Natural killer cell (primary cell): ENCODE measurements at regions not wholly inside any gene's neighbourhood (a gene's known extent, or its start where the extent isn't known, plus 50 kb on each side); places are given as distances from the start of the nearest gene placed in this dataset.

Source experiments
- ATAC-seq, 3 donors: fragments of 150-1000 bp in 2 of 3; fragments of 200-7000 bp in 1 of 3; cut with Tn5 transposase; 1 replicate in 1 of 3; 2 replicates in 2 of 3; pipeline ENCODE4 v1.10.0; 2021; ENCODE audit warnings: mild to moderate bottlenecking in 2 of 3, moderate library complexity in 2 of 3
- DNase-seq, 2 donors: peaks; one replicate each; pipeline versions ENCODE4 v3.0.0 to v3.0.0-alpha.2; 2013 to 2021; ENCODE audit warnings: mixed read lengths in 1 of 2
- H3K27ac ChIP-seq: one replicate; pipeline ENCODE4 v1.5.1; 2013; ENCODE audit warnings: mild to moderate bottlenecking, low read length
- H3K27me3 ChIP-seq: one replicate; pipeline ENCODE4 v1.6.1; 2013; ENCODE audit warnings: low read length; ENCODE audit not compliant: control insufficient read depth, insufficient read depth
- H3K36me3 ChIP-seq: one replicate; pipeline ENCODE4 v1.6.1; 2013; ENCODE audit warnings: low read length; ENCODE audit not compliant: control insufficient read depth, insufficient read depth
- H3K4me1 ChIP-seq: one replicate; pipeline ENCODE4 v1.6.1; 2013; ENCODE audit warnings: low read length; ENCODE audit not compliant: control insufficient read depth, insufficient read depth
- H3K4me3 ChIP-seq: one replicate; pipeline ENCODE4 v1.5.1; 2013; ENCODE audit warnings: low read length
- H3K9me3 ChIP-seq: one replicate; pipeline ENCODE4 v1.6.1; 2013; ENCODE audit warnings: low read length; ENCODE audit not compliant: control insufficient read depth, insufficient read depth
- H3K27ac Mint-ChIP-seq, 2 donors: one replicate each; pipeline ENCODE4 v1.8.0; 2022; ENCODE audit warnings: mild to moderate bottlenecking in 2 of 2, mixed read lengths in 2 of 2, moderate library complexity in 1 of 2
- H3K27me3 Mint-ChIP-seq, 2 donors: one replicate each; pipeline ENCODE4 v1.8.0; 2022; ENCODE audit warnings: low read depth in 2 of 2, mixed read lengths in 2 of 2
- H3K36me3 Mint-ChIP-seq: one replicate; pipeline ENCODE4 v1.8.0; 2022; ENCODE audit warnings: mixed read lengths
- H3K4me1 Mint-ChIP-seq, 2 donors: one replicate each; pipeline ENCODE4 v1.8.0; 2022; ENCODE audit warnings: mixed read lengths in 2 of 2
- H3K4me3 Mint-ChIP-seq: one replicate; pipeline ENCODE4 v1.8.0; 2022; ENCODE audit warnings: mild to moderate bottlenecking, moderate library complexity, mixed read lengths
- H3K9me3 Mint-ChIP-seq, 2 donors: one replicate each; pipeline ENCODE4 v1.8.0; 2022; ENCODE audit warnings: mixed read lengths in 2 of 2
- CTCF ChIP-seq: fragments of 200-600 bp; IDR thresholded peaks from one replicate; pipeline ENCODE4 v1.8.0; 2022; ENCODE audit warnings: antibody characterized with exemption
- WGBS: methylation state at CpG from one replicate; pipeline ENCODE4 v1.1.7; 2013; ENCODE audit warnings: missing lambda C conversion rate; ENCODE audit not compliant: insufficient coverage; 5-methylcytosine and 5-hydroxymethylcytosine counted together
- intact Hi-C: fragments of 100-400 bp; cut with micrococcal nuclease; formaldehyde crosslinking; loops from one replicate; pipeline ENCODE4 v1.14.2; 2022

DNA sequence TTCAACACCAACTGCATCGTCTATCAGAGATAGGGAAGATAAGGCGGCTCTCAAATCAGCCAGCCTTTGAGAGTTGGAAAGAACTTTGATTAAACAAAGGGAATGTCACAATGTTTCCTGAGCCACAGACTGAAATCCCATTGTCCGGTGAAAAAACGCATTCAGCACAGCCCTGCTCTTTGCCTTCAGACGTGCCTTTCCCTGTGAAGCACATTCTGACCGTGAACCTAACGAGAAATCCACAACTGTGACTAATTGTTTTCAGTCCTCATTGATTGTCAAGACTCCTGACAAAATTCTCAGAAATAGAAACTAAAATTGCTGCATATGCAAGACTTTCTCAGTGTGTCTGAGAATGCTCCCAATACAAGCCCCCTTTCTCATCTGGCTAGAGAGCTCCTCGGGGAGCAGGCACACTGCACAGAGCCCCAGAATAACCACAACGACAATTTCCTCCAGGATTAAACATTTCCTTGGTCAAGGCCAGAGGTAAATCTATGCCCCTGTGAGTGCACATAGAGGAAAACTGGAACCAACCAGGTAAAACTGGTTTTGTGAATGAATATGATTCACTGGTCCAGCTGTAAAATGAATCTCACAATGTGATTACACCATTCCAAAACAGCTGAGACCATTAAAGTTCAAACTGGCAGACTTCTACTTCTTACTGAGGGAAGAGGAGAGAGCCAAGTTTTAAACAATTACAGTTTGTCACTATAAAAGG, 561.9 kb upstream of the ID2 start:
- Mint-ChIP-seq H3K9me3 (no peaks in the 10 kb centered on the region), H3K36me3 (peaks cover 7% of the 10 kb centered on the region), H3K4me3 (no peak overlapping the region), H3K27me3 (no peaks in the 10 kb centered on the region), H3K4me1 (peaks cover 32 to 34% of the 10 kb centered on the region in 2 donors), H3K27ac (peak overlapping the region in 1 of 2 donors; percentile 34)
- no peak for DNase-seq
- H3K9me3 ChIP-seq = no peaks in the 10 kb centered on the region
- H3K4me1 ChIP-seq = peaks cover 3% of the 10 kb centered on the region
- no peaks in the 10 kb centered on the region for H3K36me3 ChIP-seq
- no peak overlapping the region for H3K27ac ChIP-seq
- no peak for TF ChIP-seq CTCF
- ATAC-seq = no peak
- H3K4me3 ChIP-seq = no peak overlapping the region
- H3K27me3 ChIP-seq = no peaks in the 10 kb centered on the region
- intact Hi-C loops = no loop called here
- WGBS = 73% methylated on average over 9 of the region's 9 CpGs

DNA sequence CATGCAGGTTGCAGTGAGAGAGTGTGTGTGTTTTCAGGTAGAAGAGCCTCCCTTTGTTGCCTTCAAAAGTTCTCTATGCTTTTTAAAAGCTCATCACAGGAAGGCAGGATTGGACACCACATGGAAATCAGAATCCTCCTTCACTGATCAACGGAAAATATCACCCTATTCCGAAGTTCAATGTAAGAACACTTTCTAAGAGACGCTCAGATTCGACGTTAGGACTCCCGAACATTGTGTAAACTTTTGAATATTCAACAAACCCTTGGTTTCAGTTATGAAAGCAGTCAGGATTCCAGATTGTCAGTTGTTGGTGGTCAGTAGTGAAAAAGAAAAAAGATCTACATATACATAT, 561.4 kb upstream of the ID2 start:
- Histone ChIP-seq H3K4me1 (peaks cover 3% of the 10 kb centered on the region), H3K27ac (no peak overlapping the region), H3K27me3 (no peaks in the 10 kb centered on the region), H3K9me3 (no peaks in the 10 kb centered on the region), H3K4me3 (no peak overlapping the region), H3K36me3 (no peaks in the 10 kb centered on the region)
- ATAC-seq = no peak
- DNase-seq = no peak
- WGBS = 94% methylated on average over 6 of the region's 6 CpGs
- Mint-ChIP-seq H3K4me1 (peaks cover 32% of the 10 kb centered on the region in 2 donors), H3K27ac (peak overlapping the region in 1 of 2 donors; percentile 34), H3K27me3 (no peaks in the 10 kb centered on the region), H3K9me3 (no peaks in the 10 kb centered on the region), H3K4me3 (no peak overlapping the region), H3K36me3 (peaks cover 7% of the 10 kb centered on the region)
- TF ChIP-seq CTCF = no peak
- intact Hi-C loops = no loop called here

DNA sequence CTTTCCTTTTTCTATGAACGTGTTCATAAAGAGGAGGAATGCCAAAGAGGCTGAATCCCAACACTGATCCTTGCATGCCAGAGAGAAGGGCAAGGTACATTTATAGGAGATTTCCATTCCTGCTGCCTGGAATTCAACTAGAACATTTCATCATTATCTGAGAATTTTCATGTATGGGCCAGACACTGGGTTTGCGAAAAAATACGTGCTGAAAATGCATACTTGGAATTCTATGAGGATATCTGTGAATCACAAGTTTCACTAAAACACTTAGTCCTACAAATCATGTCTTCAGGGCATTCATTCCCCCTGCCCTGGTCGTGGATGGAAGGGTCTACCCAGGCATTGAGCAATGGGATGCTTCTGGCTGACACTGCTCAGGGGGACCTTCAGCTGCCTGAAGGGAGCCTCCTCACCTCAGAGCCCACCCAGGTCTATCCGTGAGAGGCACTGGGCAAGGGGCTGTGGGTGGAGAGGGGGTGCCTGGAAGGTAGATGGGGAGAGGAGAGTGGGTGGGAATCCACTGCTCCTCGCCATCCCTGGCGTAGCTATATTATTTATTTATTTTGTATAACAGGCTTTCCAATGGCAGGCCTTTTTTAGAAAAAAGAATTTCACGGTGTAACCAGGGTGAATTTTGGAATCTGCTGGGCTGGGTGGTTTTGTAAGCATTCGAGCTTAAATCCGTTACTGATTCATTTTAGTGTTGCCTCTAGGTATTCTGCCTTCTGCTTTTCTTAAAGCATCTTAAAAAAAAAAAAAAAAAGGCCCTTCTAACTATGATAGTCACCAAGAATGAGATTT, 560.6 kb upstream of the ID2 start:
- Histone ChIP-seq H3K4me3 (no peak overlapping the region), H3K4me1 (peaks cover 3% of the 10 kb centered on the region), H3K27ac (no peak overlapping the region), H3K36me3 (no peaks in the 10 kb centered on the region), H3K9me3 (no peaks in the 10 kb centered on the region), H3K27me3 (no peaks in the 10 kb centered on the region)
- no peak for TF ChIP-seq CTCF
- Mint-ChIP-seq H3K27me3 (no peaks in the 10 kb centered on the region), H3K9me3 (no peaks in the 10 kb centered on the region), H3K27ac (peak overlapping the region in 1 of 2 donors; percentile 34), H3K4me1 (peaks cover 34 to 35% of the 10 kb centered on the region in 2 donors), H3K4me3 (no peak overlapping the region), H3K36me3 (peaks cover 7% of the 10 kb centered on the region)
- intact Hi-C loops = no loop called here
- ATAC-seq (no peak), DNase-seq (no peak)
- 90% methylated on average over 10 of the region's 10 CpGs for WGBS
